NT2/D1 (cell line): ENCODE measurements at regions not wholly inside any gene's neighbourhood (a gene's known extent, or its start where the extent isn't known, plus 50 kb on each side); places are given as distances from the start of the nearest gene placed in this dataset.

Source experiments
- SUZ12 ChIP-seq: IDR thresholded peaks from 2 replicates; pipeline ENCODE4 v1.6.1; 2011; ENCODE audit not compliant: insufficient read length, insufficient read depth; ENCODE audit errors: extremely low read depth
- YY1 ChIP-seq: IDR thresholded peaks from 2 replicates; pipeline ENCODE4 v1.6.1; 2011; ENCODE audit not compliant: insufficient read length, insufficient read depth
- ZNF274 ChIP-seq: IDR thresholded peaks from 2 replicates; pipeline ENCODE4 v1.6.1; 2011; ENCODE audit warnings: mild to moderate bottlenecking, low read depth, low read length

DNA sequence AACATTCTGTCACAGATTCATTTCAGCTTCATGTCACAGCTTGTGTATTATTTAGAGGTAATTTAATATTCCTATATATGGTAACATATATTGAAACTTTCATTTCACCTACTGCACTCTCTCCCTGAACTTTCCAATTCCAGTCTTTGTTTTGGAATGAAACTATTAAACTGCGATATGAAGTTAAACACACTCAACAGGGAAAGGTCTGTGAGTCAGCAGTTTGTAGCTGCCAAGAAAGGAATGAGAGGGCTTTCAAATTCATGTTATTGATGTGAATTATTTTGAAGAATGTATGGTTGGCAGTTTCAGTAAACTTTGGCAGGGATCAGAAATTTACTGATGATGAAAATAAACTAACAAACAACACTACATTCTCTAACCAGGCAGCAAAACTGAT, 148.3 kb downstream of the HNMT start:
- TF ChIP-seq ZNF274 (no peak), SUZ12 (no peak), YY1 (no peak)
